Neural cell (in vitro differentiated cells): ENCODE measurements at regions not wholly inside any gene's neighbourhood (a gene's known extent, or its start where the extent isn't known, plus 50 kb on each side); places are given as distances from the start of the nearest gene placed in this dataset.
"Not testable (repeated sequence)": the region's sequence is repeated elsewhere in the genome, so short reads cannot be mapped to it uniquely, and the experiment has no call there.

ENCODE experiments used
- H2AFZ ChIP-seq: fragments of 200-600, 300-800 bp; sonication (generic), shearing (Covaris generic); 2 replicates; pipeline ENCODE4 v1.6.0; 2014; ENCODE audit warnings: low read depth, mild to moderate bottlenecking, antibody characterized with exemption, low read length, moderate library complexity
- H3F3A ChIP-seq: fragments of 200-600 bp; shearing (Covaris generic); 2 replicates; pipeline ENCODE4 v1.6.1; 2016; ENCODE audit warnings: mild to moderate bottlenecking, moderate library complexity, mixed read lengths, antibody characterized with exemption, low read length; ENCODE audit not compliant: insufficient read depth, poor library complexity, severe bottlenecking
- H3K27ac ChIP-seq: fragments of 200-600, 300-800 bp; sonication (generic), shearing (Covaris generic); 2 replicates; pipeline ENCODE4 v1.5.1; 2014; ENCODE audit warnings: mild to moderate bottlenecking, low read length, moderate library complexity
- H3K27me3 ChIP-seq: fragments of 300-800, 200-600 bp; sonication (generic), shearing (Covaris generic); 2 replicates; pipeline ENCODE4 v1.6.0; 2014; ENCODE audit warnings: mild to moderate bottlenecking, low read depth, low read length, moderate library complexity; ENCODE audit not compliant: insufficient read depth
- H3K36me3 ChIP-seq: fragments of 300-800, 200-600 bp; sonication (generic), shearing (Covaris generic); 2 replicates; pipeline ENCODE4 v1.5.1; 2014; ENCODE audit warnings: mild to moderate bottlenecking, antibody characterized with exemption, low read length, moderate library complexity; ENCODE audit not compliant: insufficient read depth
- H3K4me2 ChIP-seq: fragments of 300-800, 200-600 bp; sonication (generic), shearing (Covaris generic); 2 replicates; pipeline ENCODE4 v1.6.0; 2014; ENCODE audit warnings: mild to moderate bottlenecking, low read length
- H3K4me3 ChIP-seq: fragments of 300-800, 200-600 bp; sonication (generic), shearing (Covaris generic); 2 replicates; pipeline ENCODE4 v1.5.1; 2014; ENCODE audit warnings: mild to moderate bottlenecking, low read length, moderate library complexity
- H3K79me2 ChIP-seq: fragments of 200-600 bp; shearing (Covaris generic); replicated peaks from 2 replicates; pipeline ENCODE4 v1.6.0; 2014; ENCODE audit warnings: mild to moderate bottlenecking, low read length, moderate library complexity; ENCODE audit not compliant: insufficient read depth
- H3K9ac ChIP-seq: fragments of 300-800, 200-600 bp; sonication (generic), shearing (Covaris generic); 2 replicates; pipeline ENCODE4 v1.6.1; 2016; ENCODE audit warnings: mild to moderate bottlenecking, low read length, mixed read lengths
- H3K9me2 ChIP-seq: fragments of 200-600 bp; shearing (Covaris generic); 2 replicates; pipeline ENCODE4 v1.6.1; 2016; ENCODE audit warnings: mild to moderate bottlenecking, low read length, mixed read lengths; ENCODE audit not compliant: insufficient read depth
- H3K9me3 ChIP-seq: fragments of 200-600, 300-800 bp; sonication (generic), shearing (Covaris generic); 2 replicates; pipeline ENCODE4 v1.6.1; 2016; ENCODE audit warnings: mild to moderate bottlenecking, mixed run types, low read length, moderate library complexity, mixed read lengths
- H4K20me1 ChIP-seq: fragments of 200-600 bp; shearing (Covaris generic); 2 replicates; pipeline ENCODE4 v1.6.1; 2016; ENCODE audit warnings: mild to moderate bottlenecking, mixed run types; ENCODE audit not compliant: insufficient read depth
- CTCF ChIP-seq: fragments of 450-650 bp; IDR thresholded peaks from 2 replicates; pipeline ENCODE4 v1.5.1; 2014; ENCODE audit warnings: antibody characterized with exemption, mild to moderate bottlenecking, moderate library complexity; ENCODE audit not compliant: poor library complexity, severe bottlenecking
- EP300 ChIP-seq: fragments of 450-650 bp; conservative IDR thresholded peaks from 2 replicates; pipeline ENCODE4 v1.6.1; 2014; ENCODE audit warnings: antibody characterized with exemption, mild to moderate bottlenecking, moderate library complexity; ENCODE audit not compliant: poor library complexity, severe bottlenecking
- EZH2 ChIP-seq: fragments of 200-600, 300-800 bp; shearing (Covaris generic), sonication (generic); IDR thresholded peaks from 2 replicates; pipeline ENCODE4 v1.6.1; 2014; ENCODE audit warnings: antibody characterized with exemption, low read length, borderline replicate concordance, mild to moderate bottlenecking; ENCODE audit not compliant: insufficient read depth, poor library complexity, severe bottlenecking
- MXI1 ChIP-seq: fragments of 450-650 bp; conservative IDR thresholded peaks from 2 replicates; pipeline ENCODE4 v1.6.1; 2014; ENCODE audit warnings: antibody characterized with exemption, mild to moderate bottlenecking; ENCODE audit not compliant: poor library complexity, severe bottlenecking
- POLR2AphosphoS5 ChIP-seq: IDR thresholded peaks from 2 replicates; pipeline ENCODE4 v1.6.1; 2012
- RAD21 ChIP-seq: fragments of 450-650 bp; conservative IDR thresholded peaks from 2 replicates; pipeline ENCODE4 v1.6.1; 2014; ENCODE audit warnings: antibody characterized with exemption, mild to moderate bottlenecking, moderate library complexity
- REST ChIP-seq: IDR thresholded peaks from 2 replicates; pipeline ENCODE4 v1.6.1; 2012; ENCODE audit warnings: borderline replicate concordance
- SMC3 ChIP-seq: fragments of 450-650 bp; conservative IDR thresholded peaks from 2 replicates; pipeline ENCODE4 v1.6.1; 2014; ENCODE audit warnings: antibody characterized with exemption, mild to moderate bottlenecking, moderate library complexity; ENCODE audit not compliant: poor library complexity
- TAF1 ChIP-seq: IDR thresholded peaks from 2 replicates; pipeline ENCODE4 v1.6.1; 2012; ENCODE audit warnings: low read depth

GRCh38 chr5:3449481-3449880 is 146.2 kb upstream of the IRX1 start:
- Histone ChIP-seq H3F3A (no peaks in the 10 kb centered on the region), H3K4me3 (no peak overlapping the region), H3K36me3 (no peaks in the 10 kb centered on the region), H3K27me3 (no peaks in the 10 kb centered on the region), H3K79me2 (no peaks in the 10 kb centered on the region), H4K20me1 (no peaks in the 10 kb centered on the region), H3K9me3 (no peaks in the 10 kb centered on the region), H2AFZ (no peak overlapping the region), H3K9ac (no peak overlapping the region), H3K4me2 (no peak overlapping the region), H3K27ac (no peak overlapping the region), H3K9me2 (no peaks in the 10 kb centered on the region)
- TF ChIP-seq POLR2AphosphoS5, result no peak
- no peak for TF ChIP-seq REST
- no peak for TF ChIP-seq EZH2
- TF ChIP-seq RAD21, result no peak
- no peak for TF ChIP-seq MXI1
- no peak for TF ChIP-seq EP300
- no peak for TF ChIP-seq CTCF
- TF ChIP-seq SMC3, result no peak
- no peak for TF ChIP-seq TAF1

GRCh38 chr5:3446410-3446809 is 149.2 kb upstream of the IRX1 start:
- Histone ChIP-seq H3K9me3 (no peaks in the 10 kb centered on the region), H4K20me1 (no peaks in the 10 kb centered on the region), H3K27ac (no peak overlapping the region), H3K27me3 (no peaks in the 10 kb centered on the region), H3K9me2 (no peaks in the 10 kb centered on the region), H2AFZ (no peak overlapping the region), H3K36me3 (no peaks in the 10 kb centered on the region), H3F3A (no peaks in the 10 kb centered on the region), H3K4me2 (no peak overlapping the region), H3K4me3 (no peak overlapping the region), H3K79me2 (no peaks in the 10 kb centered on the region), H3K9ac (no peak overlapping the region)
- TF ChIP-seq SMC3, result no peak

- not testable (repeated sequence) for H3K9me2 ChIP-seq, H3K79me2 ChIP-seq, H3K9ac ChIP-seq
Observed at GRCh38 chr5:3445517-3445916, 150.1 kb upstream of the IRX1 start.

More at GRCh38 chr5:3445517-3445916, 150.1 kb upstream of the IRX1 start:
- not testable (repeated sequence) for H3K36me3 ChIP-seq, H3K4me3 ChIP-seq, H3F3A ChIP-seq, H3K4me2 ChIP-seq, H2AFZ ChIP-seq, H3K27ac ChIP-seq, H3K27me3 ChIP-seq, H4K20me1 ChIP-seq, H3K9me3 ChIP-seq
